Fibroblast of the conjunctiva (primary cell): ENCODE measurements at regions not wholly inside any gene's neighbourhood (a gene's known extent, or its start where the extent isn't known, plus 50 kb on each side); places are given as distances from the start of the nearest gene placed in this dataset.

Source experiments
- DNase-seq: peaks from one replicate; pipeline ENCODE4 v3.0.0-alpha.2; 2010; ENCODE audit warnings: low read depth

DNA sequence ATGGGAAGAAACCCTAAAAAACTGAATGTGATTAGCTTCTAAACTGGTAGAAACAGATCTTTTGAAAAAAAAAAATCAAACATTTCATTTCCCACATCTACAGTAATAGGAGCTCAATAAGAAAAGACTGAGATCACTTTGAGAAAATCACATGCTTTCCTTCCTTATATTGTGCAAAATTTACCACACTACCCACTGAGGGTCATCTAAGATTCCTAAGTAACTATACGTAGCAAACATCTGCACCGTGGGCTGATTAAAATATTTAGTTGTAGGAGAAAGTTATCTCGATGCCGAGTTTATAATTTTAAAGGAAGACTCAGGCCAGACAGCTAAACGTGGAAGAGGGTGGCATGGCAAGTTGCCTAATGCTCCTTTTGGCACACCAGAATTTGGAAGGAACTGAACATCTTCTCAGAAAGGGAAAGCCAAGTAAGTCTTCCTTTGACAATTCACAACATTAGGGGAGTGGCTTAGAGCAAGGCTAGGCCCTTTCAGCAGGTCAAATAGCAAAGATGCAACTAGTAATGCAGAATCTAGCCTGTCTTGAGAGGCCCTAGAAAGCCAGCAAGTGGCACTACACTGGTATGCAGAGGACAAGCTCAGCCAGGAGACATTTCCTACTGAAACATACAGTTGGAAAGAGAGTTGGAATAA, 128.0 kb downstream of the TMA16 start:
- no peak for DNase-seq

DNA sequence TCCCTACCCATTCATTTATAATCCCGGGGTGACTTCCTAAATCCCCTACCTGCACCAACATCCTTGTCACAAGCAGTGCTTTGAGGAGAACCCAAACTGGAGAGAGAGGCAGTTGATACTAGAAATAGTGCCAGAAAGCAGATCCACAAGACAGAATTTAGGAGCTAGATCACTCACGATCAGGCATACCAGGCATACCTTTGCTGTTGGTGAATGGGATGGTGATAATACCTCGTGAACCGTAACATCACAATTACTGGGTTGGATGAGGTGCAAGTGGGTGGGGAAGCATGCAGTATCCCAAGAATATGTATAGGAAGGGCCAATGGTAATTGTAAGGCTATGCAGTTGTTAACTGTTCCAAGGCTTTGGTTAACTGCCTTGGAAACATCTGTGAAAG, 129.3 kb downstream of the TMA16 start:
- no peak for DNase-seq

DNA sequence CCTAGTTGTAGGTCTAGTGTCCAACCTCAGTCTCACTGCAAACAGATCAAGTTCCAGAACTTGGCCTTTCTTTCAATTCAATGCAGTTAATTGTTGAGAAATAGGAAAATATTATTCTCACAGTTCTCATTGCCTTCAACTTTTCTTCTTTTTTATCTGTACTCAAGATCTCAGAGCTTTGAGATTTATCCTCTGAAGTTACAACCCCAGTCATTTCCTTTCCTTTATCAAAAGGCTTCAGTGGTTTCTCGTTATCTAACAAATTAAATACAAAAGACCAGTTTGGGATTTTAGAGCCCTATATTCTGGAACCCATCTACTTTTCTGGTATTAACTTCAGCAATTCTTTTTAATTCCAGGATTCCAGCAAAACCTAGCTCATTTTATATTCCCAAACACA, 130.2 kb downstream of the TMA16 start:
- no peak for DNase-seq

DNA sequence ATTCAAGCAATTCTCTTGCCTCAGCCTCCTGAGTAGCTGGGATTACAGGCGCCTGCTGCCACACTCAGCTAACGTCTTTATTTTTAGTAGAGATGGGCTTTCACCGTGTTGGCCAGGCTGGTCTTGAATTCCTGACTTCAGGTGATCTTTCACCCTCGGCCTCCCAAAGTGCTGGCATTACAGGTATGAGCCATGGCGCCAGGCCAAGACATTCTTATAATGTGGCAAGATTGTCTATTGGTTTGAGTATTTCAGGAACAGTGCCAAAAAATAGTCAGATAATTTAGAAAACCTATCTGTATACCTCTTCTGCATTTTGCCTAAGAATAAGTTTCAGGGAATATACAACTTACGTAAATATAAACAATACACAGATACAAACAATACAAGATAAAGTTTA, 136.8 kb downstream of the TMA16 start:
- DNase-seq: no peak

DNA sequence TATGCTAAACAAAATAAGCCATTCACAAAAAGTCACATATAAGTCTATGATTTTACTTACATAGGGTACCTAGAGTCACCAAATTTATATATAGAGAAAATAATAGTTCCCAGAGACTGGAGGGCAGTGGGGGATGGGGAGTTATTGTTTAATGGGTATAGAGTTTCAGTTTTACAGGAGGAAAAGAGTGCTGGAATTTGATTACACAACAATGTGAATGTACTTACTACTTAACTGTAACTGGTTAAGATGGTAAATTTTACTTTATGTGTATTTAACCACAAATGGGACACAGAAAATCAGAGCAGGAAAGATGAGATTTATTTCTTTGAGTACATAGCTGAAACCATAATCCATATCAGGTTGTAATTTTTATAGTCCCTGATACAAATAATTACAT, 144.4 kb downstream of the TMA16 start:
- no peak for DNase-seq

DNA sequence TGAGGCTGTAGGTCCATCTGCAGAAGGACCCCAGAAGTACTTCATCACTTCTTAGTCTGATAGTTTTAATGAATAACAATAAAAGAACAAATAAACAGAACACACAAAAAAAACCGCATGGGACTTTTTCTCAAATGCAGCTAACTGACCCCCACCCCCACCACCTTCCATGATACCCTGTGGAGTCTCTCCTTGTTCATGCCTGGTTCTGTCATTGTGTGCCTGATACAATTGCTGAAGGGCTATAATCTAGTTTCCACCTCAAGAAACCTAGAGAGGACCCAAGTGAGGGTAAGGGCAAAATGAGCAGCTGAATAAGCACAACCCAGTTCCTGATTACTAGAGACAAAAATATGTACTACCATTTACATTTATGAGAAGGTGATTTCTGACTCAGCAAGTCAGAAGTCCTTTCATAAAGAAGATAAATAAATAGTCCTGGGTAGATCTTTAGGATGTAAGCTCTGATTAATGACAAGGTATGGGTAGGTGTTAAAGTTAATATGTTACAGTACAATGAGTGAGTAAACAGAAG, 155.1 kb downstream of the TMA16 start:
- DNase-seq: no peak

DNA sequence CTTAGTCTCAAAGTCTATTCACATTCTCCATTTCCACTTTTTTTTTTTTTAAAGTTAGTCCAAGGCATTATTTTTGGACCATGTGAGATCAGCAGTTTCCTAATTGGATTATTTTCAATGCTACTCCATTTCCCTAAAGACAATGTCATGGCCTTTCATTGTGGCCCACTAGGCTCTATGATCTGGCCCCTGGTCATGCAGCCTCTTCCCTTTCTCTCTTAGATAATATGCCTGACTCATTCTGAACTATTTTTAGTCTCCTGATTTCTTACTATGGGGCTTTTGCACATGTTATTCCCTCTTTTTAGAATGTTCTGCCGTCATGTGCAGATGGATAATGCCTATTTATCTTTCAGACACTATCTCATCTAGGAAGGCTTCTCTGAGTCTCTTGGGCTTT, 157.3 kb downstream of the TMA16 start:
- no peak for DNase-seq

DNA sequence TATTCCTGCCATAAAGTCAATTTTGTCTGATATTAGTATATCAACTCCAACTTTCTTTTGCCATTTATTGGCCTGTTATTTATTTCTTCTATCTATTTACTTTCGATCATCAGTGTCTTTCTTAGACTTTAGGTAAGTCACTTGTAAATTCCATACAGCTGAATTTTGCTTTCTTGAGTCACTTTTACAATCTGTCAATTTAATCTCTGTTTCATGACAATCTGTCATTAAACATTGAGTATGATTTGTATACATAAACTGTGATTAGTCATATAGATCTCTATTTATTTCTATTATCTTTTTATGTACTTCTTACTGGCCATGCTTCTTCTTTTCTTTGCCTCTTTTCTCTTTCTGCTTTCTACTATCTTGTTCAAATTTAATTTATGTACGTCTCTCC, 160.1 kb downstream of the TMA16 start:
- no peak for DNase-seq

DNA sequence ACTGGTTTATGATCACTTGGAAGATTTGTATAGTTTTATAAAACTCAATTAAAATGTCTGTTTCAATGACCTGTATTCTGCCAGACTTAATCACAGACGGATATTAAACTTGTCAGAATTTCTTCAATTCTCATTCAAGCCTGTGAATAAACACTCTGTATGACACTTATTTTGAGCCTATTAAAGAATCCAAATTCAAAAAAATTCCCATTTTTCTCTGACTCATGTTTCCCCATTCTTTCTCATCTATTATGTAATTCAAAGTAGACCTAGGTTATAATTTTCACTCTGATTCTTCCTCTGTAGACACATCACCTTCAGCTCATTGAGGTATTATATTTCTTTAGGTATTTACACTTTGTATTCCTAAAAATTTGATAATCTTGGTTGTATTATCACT, 166.1 kb downstream of the TMA16 start:
- DNase-seq: no peak

DNA sequence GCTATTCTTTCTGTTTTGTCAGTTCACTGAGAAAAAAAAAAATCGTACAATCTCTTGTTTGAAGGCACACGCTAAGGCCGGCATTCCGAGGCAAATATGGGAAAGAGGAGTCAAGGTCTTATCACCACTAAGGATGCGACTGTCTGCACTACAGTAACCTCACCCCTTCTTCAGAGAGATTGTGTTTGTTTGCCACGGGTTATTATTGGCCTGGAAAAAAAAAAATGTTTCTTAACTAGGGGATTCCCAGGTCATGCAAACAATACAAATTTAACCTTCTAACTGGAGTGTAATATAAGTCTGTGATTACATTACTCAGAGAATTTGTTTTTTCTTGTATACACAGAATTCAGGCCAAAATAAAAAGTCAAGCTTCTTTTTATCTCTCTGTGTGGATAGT, 168.3 kb downstream of the TMA16 start:
- DNase-seq: no peak

DNA sequence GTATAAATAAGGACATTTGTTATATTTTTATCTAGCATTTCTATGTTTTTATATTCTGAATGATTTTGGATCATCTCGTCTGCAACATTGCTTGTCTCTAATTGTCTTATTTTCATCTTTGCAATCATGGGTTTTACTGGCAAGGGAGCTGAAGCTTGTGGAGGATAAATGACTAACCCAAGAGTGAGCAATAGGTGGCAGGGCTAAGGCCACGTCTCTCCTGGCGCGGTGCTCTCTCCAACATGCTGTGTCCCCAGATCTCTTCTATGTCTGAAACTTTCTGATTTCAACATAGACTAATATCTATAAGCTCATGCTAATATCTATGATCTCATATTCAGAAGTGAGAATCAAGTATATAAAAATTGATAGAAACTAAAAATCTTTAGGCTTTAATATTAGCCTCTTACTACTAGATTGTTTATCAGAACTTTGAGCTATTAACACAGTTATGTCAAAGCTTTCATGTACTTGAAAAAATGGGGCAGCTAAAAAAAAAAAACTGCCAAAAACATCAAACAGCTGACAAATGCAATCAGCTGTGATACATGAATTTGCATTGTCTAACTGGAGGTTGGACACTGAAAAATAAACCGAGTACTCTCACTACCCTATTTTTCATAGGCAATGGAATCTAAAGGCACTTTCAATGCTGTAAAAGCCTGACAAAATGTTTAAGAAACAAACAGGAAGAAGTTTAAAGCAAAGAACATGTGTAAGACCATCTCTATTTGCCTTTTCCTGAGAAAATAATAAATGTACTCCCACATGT, 169.2 kb downstream of the TMA16 start:
- no peak for DNase-seq

DNA sequence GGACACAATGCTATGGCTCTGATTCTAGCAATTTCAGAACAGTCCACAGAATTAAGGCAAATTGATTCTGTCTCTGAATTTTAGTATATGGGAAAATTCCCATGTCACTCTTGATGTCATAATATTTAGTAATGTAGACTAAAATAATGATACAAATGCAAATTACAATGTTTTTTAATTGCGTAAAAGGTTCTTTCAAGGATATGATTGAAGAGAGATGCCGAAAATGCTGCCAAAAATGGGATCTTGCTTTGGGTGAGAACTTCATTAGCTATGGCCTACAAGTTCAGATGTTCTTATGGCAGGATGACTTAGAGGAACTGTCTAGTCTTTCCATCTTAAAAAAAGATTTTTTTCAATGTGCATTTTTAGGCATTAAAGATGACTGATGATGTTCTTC, 170.6 kb downstream of the TMA16 start:
- no peak for DNase-seq

DNA sequence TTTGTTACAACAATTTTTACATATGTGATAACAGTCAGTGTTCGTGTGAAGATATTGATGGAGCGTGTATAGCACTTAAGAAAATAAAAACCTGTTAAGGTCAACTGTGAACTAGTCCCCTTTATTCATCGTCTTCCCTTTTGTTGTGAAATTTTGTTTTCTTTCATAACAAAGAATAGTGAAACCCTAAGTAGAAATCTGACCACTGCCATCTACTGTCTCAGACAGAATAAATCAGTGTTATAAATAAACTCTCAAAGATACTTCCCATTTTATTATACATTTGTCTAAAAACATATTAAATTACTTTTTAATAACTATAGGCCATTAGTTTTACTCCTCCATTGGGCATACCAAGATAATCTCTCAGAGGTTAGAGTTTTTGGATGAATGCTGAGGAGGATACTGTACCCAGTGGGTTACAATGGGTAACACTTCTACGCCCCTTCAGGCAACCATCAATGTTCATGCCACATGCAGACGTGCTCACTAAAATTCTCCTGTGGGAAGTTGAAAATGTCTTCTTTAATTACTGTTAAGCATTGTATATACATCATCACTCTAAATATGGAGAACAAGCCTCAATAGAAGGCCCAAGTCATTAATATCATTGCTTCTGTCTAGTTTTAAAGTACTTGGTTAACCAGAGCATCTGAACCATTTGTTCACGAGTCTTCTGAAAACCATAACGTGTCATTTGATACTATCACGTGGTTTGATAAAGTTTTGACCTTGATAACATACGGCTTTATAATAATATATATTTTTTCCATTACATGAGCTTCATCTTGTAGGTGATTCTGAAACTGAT, 171.2 kb downstream of the TMA16 start:
- no peak for DNase-seq

DNA sequence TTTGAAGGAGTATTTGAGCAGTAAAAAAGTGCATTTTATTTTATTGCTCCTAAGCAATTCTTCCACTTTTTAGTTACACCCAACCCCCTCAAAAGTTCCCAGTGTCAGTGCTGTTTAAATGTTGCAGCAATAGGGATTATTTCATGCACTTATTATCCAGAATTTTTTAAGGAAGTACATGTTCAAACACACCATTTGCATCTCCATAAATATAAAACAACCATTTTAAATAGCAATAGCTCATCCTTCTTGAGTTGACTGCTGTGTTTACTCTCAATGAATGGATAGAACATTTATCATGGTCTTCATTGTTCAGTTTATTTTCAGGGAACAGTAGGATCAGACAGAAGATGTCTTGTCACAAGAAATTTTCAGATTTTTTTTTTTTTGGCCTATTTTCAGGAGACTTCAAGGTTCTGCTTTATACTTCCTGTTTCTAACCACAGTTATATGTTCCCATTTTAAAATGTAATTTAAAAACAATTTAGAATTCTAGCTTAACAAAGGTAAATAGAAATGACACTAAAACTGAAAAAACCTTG, 171.9 kb downstream of the TMA16 start:
- no peak for DNase-seq

DNA sequence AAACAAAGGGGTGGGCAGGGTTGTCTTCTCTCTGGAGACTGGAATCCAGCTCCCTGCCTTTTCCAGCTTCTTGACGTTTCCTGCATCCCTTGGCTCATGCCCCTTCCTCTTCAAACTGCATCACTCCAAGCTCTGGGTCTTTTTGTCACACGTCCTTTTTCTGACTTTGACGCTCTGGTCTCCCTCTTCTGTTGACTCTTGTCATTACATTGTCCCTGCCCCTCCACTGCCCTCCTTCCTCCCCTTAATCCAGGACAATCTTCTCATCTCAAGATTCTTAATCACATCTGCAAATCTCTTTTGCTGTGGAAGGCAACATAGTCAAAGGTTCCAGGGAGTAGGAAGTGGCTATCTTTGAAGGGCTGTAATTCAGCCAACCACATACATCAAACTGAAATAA, 178.3 kb downstream of the TMA16 start:
- DNase-seq: no peak

DNA sequence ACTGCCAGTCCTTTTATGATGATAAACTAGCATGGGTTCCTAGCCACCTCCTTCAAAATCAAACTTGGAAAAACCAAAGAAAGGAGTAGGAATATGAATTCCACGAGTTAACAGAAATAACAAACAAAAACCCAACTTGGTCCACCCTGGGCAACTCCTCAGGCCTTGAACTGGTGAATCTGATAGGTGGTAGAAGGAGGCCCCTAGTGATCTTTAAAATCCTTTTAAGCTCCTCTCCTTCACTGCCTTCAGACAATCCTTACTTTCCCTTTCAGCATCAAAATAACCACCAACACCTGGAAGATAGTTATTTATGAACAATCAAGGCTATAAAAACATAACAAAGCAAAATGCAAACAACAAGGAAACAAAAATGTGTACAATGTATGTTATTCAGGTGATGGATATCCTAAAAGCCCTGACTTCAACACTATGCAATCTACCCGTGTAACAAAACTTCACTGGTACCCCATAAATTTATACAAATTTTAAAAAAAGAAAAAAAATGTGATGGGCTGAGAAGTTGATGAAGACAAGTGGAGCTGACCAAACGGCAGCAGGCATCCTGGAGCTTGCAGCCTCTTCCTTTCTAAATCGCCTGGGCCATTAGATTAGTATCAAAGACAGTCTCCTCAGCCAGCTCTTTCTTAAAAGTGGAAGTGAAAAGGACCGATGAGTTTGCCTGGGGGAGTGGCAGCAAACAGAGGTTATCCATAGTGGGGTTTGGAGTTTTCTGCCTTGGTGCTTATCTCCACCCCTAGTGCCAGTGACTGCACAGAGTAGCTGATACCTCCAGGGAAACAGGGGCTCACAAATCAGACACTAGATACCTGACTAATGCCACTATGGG, 179.6 kb downstream of the TMA16 start:
- no peak for DNase-seq

DNA sequence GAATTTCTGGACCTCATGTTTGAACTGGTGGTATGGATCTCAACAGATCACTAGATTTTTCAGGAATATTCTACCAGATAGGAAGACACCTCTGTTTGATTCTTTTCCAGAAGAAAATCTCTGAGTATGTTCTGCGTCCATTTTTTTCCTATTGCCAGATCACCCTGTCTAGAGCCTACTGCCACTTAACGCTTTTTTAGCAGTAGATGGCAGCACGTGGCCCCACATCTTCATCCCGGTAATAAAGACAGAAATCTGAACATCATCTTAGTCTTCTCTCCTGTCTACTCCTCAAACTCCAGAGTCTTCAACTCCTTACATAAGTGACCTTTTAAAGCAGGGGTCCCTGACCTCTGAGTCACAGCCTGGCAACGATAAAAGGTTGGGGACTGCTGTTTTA, 184.7 kb downstream of the TMA16 start:
- DNase-seq: no peak

DNA sequence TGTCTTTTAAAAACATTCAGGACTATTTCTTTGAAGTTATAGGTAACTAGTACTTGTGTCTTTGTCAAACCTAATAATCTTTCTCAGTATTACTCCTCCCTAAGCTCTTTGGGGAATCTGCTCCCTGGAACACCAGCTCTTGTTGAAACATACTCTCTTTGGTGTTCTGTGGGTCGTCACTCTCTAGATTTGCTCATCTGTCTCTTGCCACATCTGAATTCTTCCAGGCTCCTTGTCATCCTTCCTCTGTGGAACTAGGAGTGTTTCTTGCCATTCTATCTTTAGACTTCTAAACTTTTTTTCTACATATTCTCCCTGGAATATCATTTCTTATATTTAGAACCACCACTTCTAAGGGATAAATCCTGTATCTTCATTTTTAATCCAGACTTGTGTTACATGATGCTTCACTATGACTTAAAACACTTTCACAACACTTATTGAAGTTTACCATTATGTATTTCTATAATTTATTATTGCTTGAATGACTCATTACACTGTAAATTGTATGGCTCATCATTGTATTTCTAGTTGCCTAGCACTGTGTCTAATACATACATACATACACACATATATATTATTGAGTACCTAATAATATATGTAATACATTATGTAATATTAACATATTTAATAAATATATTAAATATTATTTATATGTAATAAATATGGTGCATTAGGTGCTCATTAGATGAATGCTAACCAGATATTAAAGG, 186.1 kb downstream of the TMA16 start:
- no peak for DNase-seq

DNA sequence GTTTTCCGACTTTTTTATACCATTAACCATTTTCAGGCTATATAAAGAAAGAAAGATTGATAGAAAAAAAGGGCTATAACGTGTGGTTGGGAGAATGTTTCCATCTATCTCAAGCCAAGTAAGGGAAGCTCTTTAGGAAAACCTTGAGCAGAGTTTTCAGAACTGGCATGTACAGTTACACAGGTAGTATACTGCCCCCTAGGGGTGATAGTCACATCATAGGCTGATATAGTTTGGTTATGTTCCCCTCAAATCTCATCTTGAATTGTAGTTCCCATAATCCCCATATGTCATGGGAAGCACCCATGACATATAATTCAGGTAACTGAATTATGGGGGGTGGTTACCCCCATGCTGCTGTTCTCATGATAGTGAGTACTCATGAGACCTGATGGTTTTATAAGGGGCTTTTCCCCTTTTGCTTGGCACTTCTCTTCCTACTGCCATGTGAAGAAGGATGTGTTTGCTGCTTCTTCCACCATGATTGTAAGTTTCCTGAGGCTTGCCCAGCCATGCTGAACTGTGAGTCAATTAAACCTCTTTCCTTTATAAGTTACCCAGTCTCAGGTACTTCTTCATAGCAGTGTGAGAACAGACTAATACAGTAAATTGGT, 186.8 kb downstream of the TMA16 start:
- no peak for DNase-seq

DNA sequence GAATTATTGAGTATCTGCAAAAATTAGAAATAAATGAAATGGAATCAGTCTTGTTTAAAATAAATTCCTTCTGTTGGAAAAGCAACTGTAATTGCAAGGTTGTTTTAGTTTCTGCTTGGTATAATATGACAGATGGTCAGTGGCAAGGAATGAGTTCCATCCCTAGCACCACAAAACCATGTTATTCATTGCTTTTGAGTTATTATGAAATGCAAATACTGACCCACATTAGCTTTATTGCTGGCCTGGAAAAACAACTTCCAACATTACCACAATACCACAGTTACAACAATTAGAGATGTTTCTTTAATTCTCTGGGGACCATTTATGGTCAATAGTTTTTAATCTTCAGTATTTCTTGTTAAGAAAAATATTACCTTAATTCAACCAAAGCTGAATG, 194.4 kb downstream of the TMA16 start:
- no peak for DNase-seq

DNA sequence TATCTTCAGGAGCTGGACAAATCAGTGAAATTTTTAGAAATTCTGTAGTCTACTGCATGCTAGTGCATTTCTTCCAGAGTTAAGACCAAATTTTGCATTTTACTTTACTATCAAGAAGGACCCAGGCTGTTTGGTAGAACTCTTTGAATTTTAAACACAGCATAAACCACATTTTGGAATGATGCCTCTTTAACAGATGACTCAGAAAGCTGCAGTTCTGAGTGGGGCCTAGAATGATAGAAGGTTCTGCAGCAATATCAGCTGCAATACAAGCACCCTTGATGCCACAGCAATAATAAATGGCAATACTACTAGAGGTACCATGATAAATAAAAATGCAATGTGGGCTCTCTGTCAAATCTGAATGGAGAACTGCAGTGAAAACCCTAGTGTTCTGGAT, 198.7 kb downstream of the TMA16 start:
- no peak for DNase-seq
